ENCODE measurements at regions not wholly inside any gene's neighbourhood (a gene's known extent, or its start where the extent isn't known, plus 50 kb on each side); places are given as distances from the start of the nearest gene placed in this dataset.
A peak's percentile ranks its signal among the peaks of the same experiment; 100 is the strongest.

DNA sequence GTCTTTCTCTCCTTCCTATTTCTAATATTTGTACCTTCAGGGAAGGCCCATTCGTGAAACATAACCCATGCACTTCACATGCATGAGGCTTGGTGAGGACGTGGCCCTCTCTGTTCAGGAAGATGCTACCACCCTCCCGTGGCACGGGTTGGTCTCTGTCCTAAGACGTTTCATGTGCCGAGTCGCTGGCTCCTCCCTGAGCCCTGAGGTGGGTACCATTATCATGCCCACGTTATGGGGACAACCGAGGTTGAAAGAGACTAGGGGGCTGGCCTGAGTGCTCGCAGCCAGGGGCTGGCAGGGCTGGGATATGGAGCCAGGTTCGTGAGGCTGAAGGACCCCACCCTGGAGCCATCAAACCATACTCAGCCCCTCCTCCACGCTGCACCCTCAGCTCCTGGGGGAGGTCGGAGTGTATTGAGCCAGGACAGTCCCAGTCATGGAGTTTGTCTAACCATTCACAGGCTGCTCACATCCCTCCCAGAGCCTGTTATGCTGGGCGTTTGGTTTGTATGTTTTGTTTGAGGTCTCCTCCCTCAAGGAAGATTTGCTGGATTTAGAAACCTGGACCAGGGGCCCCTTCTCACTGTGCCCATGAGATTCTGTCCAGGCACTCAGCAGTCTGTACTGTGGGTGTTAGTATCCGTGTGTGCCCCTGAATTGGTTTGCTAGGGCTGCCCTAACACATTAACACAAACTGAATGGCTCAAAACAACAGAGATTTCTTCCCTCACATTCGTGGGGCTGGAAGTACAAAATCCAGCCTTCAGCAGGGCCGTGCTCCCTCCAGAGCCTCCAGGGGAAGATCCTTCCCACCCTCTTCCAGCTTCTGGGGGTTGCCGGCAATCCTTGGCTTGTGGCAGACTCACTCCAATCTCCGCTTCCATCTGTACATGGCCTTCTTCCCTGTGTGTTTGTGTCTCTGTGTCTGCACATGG, 88.3 kb downstream of the ANKRD60 start:
- peak; percentile 46 for FAIRE-seq

DNA sequence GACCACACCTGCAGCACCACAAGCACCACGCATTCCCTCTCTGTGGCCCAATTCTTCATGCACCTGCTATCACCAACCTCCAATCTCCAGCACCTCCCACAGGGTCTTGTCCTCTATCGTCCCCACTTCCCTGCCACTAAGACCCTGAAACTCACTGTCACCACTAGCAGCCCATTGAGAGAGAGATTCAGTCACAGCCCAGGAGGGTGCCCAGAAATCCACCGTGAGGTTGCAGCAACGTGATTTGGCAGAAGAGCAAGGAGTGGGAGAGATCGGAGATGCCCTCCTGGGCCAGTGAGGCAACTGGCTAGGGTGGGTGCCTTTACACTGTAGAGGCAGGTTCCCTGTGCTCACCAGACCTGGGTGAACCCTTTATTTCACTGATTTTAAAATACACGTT, 90.1 kb downstream of the ANKRD60 start:
- DNase-seq (ENCODE audit: low spot score) (no peak), FAIRE-seq (no peak)

More for the DNA sequence above, 88.3 kb downstream of the ANKRD60 start:
- DNase-seq (ENCODE audit: low spot score), result no peak

DNA sequence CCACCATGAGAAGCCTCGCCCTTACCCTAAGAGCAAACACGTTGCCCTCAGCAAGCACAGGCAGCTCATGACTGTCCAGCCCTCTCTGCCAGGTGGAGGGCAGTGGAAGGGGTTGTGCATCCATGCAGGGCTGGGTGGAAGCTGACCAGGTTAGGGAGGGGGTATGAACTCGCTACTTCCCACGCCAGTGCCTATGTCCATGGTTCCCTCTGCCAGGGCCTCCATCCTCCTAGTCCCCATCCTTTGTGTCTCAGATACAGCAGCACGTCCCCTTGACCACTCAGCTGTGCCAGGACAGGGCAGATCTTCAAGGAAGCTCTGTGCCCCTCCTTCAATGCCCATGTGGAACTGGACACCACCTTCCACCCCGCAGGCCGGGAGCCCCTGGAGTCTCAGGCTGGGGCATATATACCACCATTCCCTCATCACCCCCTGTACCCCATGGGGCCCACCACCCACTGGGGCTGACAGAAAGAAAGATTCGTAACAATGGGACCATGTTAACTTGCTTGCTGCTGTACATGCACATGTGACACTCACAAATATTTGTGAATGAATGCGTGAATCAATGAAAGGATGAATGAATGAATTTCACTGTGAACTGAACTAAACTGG, 90.7 kb downstream of the ANKRD60 start:
- DNase-seq (ENCODE audit: low spot score) (no peak), FAIRE-seq (peak; percentile 58)

- DNase-seq (ENCODE audit: low spot score) (no peak), FAIRE-seq (peak; percentile 63)
Observed at GRCh38 chr20:58137236-58137635, 91.2 kb downstream of the ANKRD60 start.

DNA sequence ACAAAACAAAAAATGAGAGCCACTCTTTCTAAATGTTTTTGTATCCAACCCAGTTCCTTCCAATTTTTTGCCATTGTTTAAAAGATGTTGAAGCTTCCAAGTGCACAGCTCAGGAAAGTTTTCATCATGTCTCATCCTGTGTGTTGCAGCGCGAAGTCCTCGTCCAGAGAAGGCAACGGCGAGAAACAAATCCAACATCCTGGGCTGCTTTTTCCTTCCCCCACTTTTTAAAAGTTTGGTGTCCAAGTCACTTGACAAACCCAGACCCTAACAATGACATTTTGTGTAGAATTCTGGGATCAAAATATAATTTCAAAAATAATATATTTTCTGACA, 92.3 kb downstream of the ANKRD60 start:
- DNase-seq (ENCODE audit: low spot score) (no peak), FAIRE-seq (no peak)

DNA sequence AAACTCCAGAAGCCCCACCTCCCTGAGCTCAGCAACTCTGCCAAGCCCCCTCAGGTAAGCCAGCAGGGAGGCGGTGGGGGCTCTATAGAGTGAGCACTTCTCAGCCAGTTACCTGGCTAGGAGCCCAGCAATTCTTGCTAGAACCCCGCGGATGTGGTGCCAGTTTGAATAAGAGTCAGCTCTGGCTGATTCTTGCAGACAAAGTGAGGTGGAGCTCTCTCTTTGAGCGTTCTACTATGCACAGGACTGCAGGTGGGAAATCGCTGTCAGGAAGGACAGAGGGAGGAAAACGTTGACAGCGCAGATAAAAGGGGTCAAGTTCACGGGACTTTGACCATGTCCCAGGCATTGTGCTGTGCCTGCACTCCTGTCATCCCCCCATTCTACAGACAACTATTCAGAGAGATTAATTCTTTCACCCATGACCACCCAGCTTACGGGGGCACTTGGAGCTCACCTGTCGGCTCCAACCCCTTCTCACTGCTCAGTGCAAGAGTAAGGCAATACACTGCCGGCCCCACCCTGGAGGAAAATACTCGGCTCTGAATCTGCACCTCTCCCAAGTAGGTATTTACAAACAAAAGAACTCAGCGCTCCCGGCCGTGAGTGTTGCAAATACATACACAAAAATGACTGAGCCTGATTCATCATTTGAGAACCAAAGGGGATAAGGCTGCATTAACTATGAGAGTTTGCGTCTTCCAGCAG, 92.9 kb downstream of the ANKRD60 start:
- peak; percentile 48 for DNase-seq (ENCODE audit: low spot score)
- peak; percentile 20 for FAIRE-seq

DNA sequence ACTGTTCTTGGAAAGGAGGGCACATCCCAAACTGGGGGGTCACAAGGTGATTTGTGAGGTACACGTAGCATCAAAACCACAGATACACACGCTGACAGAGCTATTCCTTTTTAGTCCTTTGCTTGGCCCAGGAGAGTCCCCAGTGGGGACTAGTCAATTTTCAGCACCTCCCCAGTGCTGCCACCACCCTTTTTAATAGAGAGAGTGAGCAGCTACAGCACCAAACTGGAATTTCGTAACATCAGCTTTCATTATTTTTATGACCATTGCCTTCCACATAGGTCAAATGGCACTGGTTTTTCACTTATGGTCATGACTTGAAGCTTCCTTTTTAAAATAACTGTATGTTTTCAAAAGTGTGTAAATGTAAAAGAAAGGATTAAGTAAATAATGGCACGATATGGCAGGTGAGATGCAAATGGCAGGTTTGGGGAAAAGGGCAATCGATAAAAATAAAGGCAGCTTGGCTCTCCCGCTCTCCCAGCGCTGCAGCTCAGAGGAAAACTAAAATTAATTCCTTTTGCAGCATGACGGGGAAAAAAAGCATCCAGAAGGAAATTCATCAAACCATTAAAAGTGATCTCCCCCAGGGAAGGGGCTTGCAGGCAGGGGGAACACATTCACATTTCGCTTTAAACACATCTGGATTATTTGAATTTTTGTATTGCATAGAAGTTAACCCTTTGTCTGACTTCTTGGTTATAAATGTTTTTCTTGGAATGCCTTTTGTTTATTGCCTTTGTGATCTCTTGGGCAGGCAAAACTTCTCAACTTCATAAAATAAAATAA, 95.2 kb downstream of the ANKRD60 start:
- DNase-seq (ENCODE audit: low spot score) (peak; percentile 53), FAIRE-seq (no peak)

- DNase-seq (ENCODE audit: low spot score) (peak; percentile 89), FAIRE-seq (peak; percentile 96)
Observed at GRCh38 chr20:58131551-58132142, 96.8 kb downstream of the ANKRD60 start.

DNA sequence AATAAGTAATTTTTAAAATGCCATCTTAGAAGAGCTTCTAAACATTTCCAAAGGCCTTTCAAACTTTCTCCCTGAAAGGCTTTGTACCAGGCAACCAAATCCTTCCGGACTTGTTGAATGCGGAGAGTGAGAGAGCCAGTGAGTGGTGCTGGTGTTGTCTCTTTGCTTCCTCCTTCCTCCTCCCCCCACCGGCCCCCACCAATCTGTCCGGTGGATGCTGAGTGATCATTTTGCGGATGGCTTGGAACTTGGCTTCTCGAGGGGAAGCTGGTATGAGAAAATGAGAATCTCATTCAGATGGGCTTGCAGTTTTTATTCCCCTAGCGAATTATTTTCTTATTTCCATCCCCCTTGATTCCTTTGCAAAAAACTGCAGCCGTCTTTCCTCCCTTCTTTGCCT, 97.3 kb downstream of the ANKRD60 start:
- DNase-seq (ENCODE audit: low spot score), result peak; percentile 77
- FAIRE-seq, result no peak

DNA sequence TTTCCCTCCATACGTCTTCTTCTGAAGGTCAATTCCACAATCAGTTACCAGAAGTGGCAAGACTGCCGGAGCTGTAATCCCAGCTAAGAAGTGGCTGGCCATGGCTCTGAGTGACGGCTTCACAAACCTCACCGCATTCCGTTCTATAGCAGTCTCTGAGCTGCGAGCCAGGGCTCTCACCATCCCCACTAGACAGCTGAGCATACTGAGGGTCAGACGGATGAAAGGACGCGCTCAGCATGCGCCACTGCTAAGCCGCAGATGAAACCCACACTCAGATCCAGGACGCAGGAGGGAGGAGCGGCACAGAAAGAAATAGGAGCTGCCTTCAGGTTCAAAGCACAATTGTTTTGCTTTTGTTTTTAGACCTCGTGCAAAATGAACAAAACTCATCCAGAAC, 97.9 kb downstream of the ANKRD60 start:
- peak; percentile 95 for FAIRE-seq
- DNase-seq (ENCODE audit: low spot score), result no peak

- no peak for FAIRE-seq
Observed at GRCh38 chr20:58130156-58130555, 98.3 kb downstream of the ANKRD60 start.

GRCh38 chr20:58129721-58130151, 98.7 kb downstream of the ANKRD60 start:
- FAIRE-seq (no peak), DNase-seq (ENCODE audit: low spot score) (no peak)

More at GRCh38 chr20:58130156-58130555, 98.3 kb downstream of the ANKRD60 start:
- no peak for DNase-seq (ENCODE audit: low spot score)

DNA sequence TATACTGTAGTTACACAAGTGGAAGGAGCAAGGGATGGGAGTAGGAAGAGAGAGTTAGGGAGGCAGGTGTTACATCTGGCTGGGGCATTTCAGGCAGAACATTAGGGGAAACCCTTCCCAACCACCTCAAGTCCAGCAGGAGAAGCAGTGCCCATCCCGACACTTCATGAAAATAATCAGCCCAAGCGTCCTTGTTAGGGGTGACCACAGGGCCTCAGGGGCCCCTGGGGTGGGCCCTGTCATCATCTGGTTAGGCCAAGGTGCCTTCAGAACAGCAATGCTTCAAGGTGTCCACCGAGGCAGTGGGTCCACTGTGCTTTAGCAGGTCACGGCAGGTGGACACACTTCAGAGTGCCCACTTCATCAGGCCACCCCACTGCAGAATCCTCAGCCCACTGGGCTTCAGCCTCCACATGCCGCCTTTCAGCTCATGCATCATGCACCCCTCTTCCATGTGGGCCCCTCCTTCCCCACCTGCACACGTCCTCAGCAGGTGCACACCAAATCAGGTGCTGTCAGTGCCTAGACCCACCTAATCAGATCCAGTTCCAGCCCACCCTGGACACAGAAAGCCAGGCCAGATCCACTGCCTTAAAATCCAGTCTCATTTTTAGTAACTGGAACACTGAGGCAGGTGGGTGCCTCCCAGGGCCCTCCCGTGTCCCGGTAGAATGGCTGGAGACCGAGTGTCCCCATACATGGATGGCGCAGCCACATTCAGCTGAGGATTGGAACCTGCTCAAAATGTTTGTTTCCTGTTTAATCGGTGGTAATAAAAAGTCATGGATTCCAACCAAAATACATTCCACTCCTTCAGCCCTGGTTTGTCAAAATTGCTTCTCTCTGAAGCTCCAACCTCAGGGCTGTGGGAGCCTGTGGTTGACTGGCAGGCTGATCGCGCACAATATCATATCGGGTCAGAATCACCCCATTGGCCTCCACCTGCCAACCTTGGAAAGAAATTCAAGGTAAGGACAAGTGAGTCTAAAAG, 99.5 kb downstream of the ANKRD60 start:
- FAIRE-seq, result peak; percentile 92

GRCh38 chr20:58127701-58128111, 100.7 kb downstream of the ANKRD60 start:
- peak; percentile 99 for FAIRE-seq

More for the DNA sequence above, 99.5 kb downstream of the ANKRD60 start:
- DNase-seq (ENCODE audit: low spot score), result no peak

GRCh38 chr20:58125726-58126125, 102.7 kb downstream of the ANKRD60 start:
- no peak for DNase-seq (ENCODE audit: low spot score)
- no peak for FAIRE-seq

More at GRCh38 chr20:58127701-58128111, 100.7 kb downstream of the ANKRD60 start:
- DNase-seq (ENCODE audit: low spot score), result peak; percentile 97

GRCh38 chr20:58117944-58118343, 110.5 kb downstream of the ANKRD60 start:
- no peak for FAIRE-seq
- DNase-seq (ENCODE audit: low spot score), result no peak

DNA sequence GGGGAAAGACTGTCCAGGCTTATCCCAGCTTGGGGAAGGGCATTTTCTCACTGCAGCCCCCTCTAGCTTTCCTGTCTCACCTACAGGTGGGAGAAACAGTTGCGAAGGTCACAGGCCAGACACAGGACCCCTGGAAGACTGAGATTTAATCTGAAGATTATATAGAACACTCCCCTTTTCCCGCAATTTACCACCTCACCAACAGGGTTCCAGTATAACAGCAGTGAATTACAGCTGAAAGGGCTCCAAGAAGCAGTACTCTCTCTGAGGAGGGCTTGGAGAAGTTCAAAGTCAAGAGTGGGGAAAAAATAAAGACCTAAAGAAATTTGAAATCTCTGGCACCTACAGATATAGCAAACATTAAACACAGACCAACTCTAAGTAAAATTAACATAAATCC, 111.9 kb downstream of the ANKRD60 start:
- no peak for FAIRE-seq
- no peak for DNase-seq (ENCODE audit: low spot score)

- DNase-seq (ENCODE audit: low spot score), result no peak
- peak; percentile 75 for FAIRE-seq
Observed at GRCh38 chr20:58113716-58114115, 114.7 kb downstream of the ANKRD60 start.

DNA sequence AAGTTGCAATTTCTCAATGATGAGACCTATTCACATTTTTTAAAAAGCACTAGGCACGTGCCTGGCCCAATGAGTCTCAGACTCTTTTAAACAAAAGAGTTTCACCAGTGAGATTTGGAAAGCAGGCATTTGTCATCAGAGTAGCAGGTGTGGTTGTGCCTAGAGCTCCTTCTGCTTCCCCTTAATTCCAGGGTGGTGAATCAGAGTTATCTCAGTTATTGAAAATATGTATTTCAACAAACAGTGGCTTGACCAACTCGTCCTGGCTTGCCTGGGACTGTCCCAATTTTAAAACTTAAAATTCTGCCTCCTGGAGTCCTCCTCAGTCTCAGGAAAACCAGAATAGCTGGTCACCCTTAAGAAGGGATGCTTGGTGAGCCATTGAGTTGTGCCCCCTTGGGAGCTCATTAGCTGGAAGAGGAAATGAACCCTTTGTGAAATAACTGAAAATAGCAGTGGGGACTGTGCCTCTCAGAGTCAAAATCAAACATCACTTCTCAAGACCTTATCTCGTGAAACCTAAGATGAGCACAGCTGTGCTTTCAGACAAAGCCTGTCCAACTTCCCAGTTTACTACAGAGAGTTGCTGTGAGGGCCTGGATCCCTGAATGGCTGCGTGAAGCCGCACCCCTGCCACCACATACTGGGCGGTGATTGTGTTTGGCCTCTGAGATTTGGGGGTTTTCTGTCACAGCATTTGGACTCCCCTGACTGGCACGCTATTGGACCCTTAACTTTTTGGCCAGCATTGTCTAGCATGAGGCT, 116.3 kb downstream of the ANKRD60 start:
- DNase-seq (ENCODE audit: low spot score) (peak; percentile 91), FAIRE-seq (peak; percentile 93)
